IMR-90 (cell line): ENCODE measurements at regions not wholly inside any gene's neighbourhood (a gene's known extent, or its start where the extent isn't known, plus 50 kb on each side); places are given as distances from the start of the nearest gene placed in this dataset.

Experiments
- BHLHE40 ChIP-seq: fragments of 150-350 bp; IDR thresholded peaks from 2 replicates; pipeline ENCODE4 v1.6.1; 2016; ENCODE audit warnings: mild to moderate bottlenecking, low read depth, low read length
- CEBPB ChIP-seq: IDR thresholded peaks from 2 replicates; pipeline ENCODE4 v1.6.1; 2012; ENCODE audit warnings: low read depth, low read length, improper control_type of control experiment
- CHD1 ChIP-seq: IDR thresholded peaks from 2 replicates; pipeline ENCODE4 v1.6.1; 2012; ENCODE audit warnings: low read depth, low read length, improper control_type of control experiment
- CTCF ChIP-seq: conservative IDR thresholded peaks from 2 replicates; pipeline ENCODE4 v1.5.1; 2012; ENCODE audit warnings: mild to moderate bottlenecking, low read depth, low read length, improper control_type of control experiment
- ELK1 ChIP-seq: fragments of 150-350 bp; IDR thresholded peaks from 2 replicates; pipeline ENCODE4 v1.6.1; 2016; ENCODE audit warnings: low read depth, mild to moderate bottlenecking, low read length, moderate library complexity, borderline replicate concordance
- FOS ChIP-seq: fragments of 150-350 bp; IDR thresholded peaks from 2 replicates; pipeline ENCODE4 v1.6.1; 2016; ENCODE audit warnings: low read depth, low read length
- MAFK ChIP-seq: IDR thresholded peaks from 2 replicates; pipeline ENCODE4 v1.6.1; 2012; ENCODE audit warnings: low read depth, low read length, improper control_type of control experiment
- MXI1 ChIP-seq: IDR thresholded peaks from 2 replicates; pipeline ENCODE4 v1.6.1; 2012; ENCODE audit warnings: low read depth, mild to moderate bottlenecking, low read length, moderate library complexity, borderline replicate concordance
- POLR2A ChIP-seq: IDR thresholded peaks from 2 replicates; pipeline ENCODE4 v1.6.1; 2012; ENCODE audit warnings: mild to moderate bottlenecking, low read depth, low read length
- RAD21 ChIP-seq: IDR thresholded peaks from 2 replicates; pipeline ENCODE4 v1.6.1; 2012; ENCODE audit warnings: low read length, improper control_type of control experiment
- RCOR1 ChIP-seq: IDR thresholded peaks from 2 replicates; pipeline ENCODE4 v1.6.1; 2012; ENCODE audit warnings: mild to moderate bottlenecking, low read length, improper control_type of control experiment; ENCODE audit not compliant: insufficient replicate concordance
- RFX5 ChIP-seq: IDR thresholded peaks from 2 replicates; pipeline ENCODE4 v1.8.0; 2012; ENCODE audit warnings: low read depth, mild to moderate bottlenecking, low read length, moderate library complexity
- SMC3 ChIP-seq: fragments of 150-350 bp; IDR thresholded peaks from 2 replicates; pipeline ENCODE4 v1.6.1; 2016; ENCODE audit warnings: low read depth, mild to moderate bottlenecking, antibody characterized with exemption, low read length, moderate library complexity
- USF2 ChIP-seq: fragments of 150-350 bp; IDR thresholded peaks from 2 replicates; pipeline ENCODE4 v1.6.1; 2017; ENCODE audit warnings: mild to moderate bottlenecking, antibody characterized with exemption, low read length, low read depth

- TF ChIP-seq CTCF: no peak
- TF ChIP-seq ELK1: no peak
- no peak for TF ChIP-seq MAFK
- TF ChIP-seq RFX5: no peak
- no peak for TF ChIP-seq POLR2A
- TF ChIP-seq BHLHE40: no peak
- no peak for TF ChIP-seq SMC3
- TF ChIP-seq RAD21: no peak
- TF ChIP-seq CHD1: no peak
- no peak for TF ChIP-seq CEBPB
- no peak for TF ChIP-seq USF2
- TF ChIP-seq RCOR1: no peak
- TF ChIP-seq FOS: no peak
- no peak for TF ChIP-seq MXI1
These were observed 203.0 kb upstream of the CCDC179 start for GRCh38 chr11:23063276-23063675.
